ENCODE measurements at regions not wholly inside any gene's neighbourhood (a gene's known extent, or its start where the extent isn't known, plus 50 kb on each side); places are given as distances from the start of the nearest gene placed in this dataset.

- TF ChIP-seq THRA (CRISPR knock-in tag; IDR thresholded peaks at IDR 0.05; ENCODE audit: borderline replicate concordance) (no peak), TERF1 (CRISPR knock-in tag; IDR thresholded peaks at IDR 0.05) (no peak), ZNF639 (CRISPR knock-in tag; conservative IDR thresholded peaks at IDR 0.05) (no peak), ZNF761 (CRISPR knock-in tag; conservative IDR thresholded peaks at IDR 0.05) (no peak)
- TF ChIP-seq, protein P1, sequence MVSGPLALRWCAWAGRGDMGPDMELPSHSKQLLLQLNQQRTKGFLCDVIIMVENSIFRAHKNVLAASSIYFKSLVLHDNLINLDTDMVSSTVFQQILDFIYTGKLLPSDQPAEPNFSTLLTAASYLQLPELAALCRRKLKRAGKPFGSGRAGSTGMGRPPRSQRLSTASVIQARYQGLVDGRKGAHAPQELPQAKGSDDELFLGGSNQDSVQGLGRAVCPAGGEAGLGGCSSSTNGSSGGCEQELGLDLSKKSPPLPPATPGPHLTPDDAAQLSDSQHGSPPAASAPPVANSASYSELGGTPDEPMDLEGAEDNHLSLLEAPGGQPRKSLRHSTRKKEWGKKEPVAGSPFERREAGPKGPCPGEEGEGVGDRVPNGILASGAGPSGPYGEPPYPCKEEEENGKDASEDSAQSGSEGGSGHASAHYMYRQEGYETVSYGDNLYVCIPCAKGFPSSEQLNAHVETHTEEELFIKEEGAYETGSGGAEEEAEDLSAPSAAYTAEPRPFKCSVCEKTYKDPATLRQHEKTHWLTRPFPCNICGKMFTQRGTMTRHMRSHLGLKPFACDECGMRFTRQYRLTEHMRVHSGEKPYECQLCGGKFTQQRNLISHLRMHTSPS (CRISPR knock-in tag; IDR thresholded peaks at IDR 0.05; ENCODE audit: low read depth) = no peak
- TF ChIP-seq, protein P2, sequence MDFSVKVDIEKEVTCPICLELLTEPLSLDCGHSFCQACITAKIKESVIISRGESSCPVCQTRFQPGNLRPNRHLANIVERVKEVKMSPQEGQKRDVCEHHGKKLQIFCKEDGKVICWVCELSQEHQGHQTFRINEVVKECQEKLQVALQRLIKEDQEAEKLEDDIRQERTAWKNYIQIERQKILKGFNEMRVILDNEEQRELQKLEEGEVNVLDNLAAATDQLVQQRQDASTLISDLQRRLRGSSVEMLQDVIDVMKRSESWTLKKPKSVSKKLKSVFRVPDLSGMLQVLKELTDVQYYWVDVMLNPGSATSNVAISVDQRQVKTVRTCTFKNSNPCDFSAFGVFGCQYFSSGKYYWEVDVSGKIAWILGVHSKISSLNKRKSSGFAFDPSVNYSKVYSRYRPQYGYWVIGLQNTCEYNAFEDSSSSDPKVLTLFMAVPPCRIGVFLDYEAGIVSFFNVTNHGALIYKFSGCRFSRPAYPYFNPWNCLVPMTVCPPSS (IDR thresholded peaks at IDR 0.05) = no peak
Measured at GRCh38 chr15:38882221-38882620, 317.6 kb upstream of the RASGRP1 start.
